GM21447 (cell line): ENCODE measurements at regions not wholly inside any gene's neighbourhood (a gene's known extent, or its start where the extent isn't known, plus 50 kb on each side); places are given as distances from the start of the nearest gene placed in this dataset.
"Not testable (repeated sequence)": the region's sequence is repeated elsewhere in the genome, so short reads cannot be mapped to it uniquely, and the experiment has no call there.

ENCODE experiments used
- ATAC-seq: cut with Tn5 transposase; IDR thresholded peaks from one replicate; pipeline ENCODE4 v1.9.1; 2021; ENCODE audit not compliant: unreplicated experiment

- ATAC-seq = not testable (repeated sequence)
Measured at GRCh38 chr7:149992366-149992765, 118.6 kb downstream of the ATP6V0E2 start.

DNA sequence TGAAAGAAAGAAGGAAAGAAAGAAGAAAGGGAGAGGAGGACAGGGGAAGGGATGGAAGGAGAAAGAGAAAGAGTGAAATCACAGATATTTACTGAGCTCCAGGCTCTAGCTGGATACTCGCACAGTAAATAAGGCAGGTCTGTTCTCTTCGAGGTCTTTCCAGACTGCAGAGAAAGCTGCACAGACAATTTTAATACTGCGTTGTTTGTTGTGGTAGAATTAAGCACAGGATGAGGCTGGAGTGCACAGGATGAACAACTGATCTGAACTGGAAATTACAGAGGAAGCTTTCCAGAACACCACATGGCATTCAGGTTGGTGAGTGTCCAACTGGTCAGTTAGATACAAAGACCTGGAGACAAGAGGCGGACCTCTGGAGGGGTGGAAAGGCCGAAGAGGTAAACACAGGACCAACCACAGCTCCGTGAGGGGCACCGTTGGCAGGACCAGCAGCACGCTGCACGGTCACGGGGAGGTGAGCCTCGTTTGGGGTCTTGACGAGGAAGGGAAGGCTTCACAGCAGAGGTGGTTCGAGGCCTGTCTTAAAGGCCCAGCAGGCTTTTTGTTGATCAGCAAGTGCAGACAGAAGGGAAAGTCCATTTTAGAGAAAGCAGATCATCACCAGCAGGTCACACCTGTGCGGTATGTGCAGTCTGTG, 121.7 kb downstream of the ATP6V0E2 start:
- ATAC-seq = not testable (repeated sequence)

DNA sequence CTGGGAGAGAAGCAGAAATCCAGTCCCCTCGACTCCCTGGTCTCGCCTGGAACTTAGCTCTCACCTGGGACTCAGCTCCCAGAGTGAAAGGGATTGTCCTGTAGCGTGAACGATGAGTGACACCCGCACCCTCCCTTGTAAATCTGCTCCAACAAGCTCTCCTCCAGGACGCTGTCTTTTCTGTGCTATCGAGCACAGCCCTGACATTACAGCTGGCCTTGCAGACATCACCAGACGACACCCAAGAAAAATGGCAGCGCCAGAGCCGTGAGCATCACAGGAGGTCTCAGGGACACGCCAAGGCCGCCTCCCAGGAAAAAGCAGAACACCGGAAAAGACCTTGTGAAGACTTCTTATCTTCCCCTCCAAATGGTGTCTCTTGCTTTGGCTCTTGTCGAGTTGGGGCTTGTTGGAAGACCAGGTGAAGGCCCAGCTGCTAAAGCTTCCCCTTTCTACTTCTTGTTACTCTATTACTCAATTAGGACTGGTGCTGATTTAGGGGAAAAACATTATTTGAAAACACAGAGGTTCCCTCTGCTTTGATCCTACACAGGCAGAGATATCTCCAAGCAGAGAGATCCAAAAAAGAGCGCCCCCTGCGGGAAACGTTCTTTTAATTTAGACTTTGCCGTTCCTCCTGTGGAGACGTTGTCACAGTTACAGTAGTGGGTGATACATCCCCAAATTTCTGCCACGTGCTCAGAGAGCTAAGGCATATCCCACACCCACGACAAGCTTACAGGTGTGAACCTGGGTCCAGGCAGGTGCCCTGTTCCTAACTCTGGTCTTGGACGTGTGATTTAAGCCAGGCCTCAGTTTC, 127.2 kb downstream of the ATP6V0E2 start:
- not testable (repeated sequence) for ATAC-seq

GRCh38 chr7:150003304-150003810, 129.6 kb downstream of the ATP6V0E2 start:
- no peak for ATAC-seq

- ATAC-seq = not testable (repeated sequence)
Measured at GRCh38 chr7:150003973-150004372, 130.2 kb downstream of the ATP6V0E2 start.

DNA sequence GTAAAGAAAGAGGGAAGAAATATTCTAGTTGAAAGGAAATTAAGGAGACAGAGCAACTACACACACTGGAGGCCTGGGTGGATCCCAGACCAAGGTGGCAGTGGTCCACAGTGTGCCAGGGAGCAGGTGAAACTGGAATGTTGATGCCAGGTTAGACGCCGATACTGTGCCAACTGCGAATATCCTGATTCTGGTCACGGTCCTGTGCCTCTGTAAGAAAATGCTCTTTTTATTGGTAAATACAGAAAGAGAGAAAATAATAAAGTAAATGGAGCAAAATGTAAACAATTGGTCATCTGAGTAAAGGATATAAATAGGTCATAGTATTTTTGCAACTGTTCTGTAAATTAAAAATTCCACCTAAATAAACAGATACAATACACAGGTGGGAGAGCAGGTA, 131.1 kb downstream of the ATP6V0E2 start:
- not testable (repeated sequence) for ATAC-seq

DNA sequence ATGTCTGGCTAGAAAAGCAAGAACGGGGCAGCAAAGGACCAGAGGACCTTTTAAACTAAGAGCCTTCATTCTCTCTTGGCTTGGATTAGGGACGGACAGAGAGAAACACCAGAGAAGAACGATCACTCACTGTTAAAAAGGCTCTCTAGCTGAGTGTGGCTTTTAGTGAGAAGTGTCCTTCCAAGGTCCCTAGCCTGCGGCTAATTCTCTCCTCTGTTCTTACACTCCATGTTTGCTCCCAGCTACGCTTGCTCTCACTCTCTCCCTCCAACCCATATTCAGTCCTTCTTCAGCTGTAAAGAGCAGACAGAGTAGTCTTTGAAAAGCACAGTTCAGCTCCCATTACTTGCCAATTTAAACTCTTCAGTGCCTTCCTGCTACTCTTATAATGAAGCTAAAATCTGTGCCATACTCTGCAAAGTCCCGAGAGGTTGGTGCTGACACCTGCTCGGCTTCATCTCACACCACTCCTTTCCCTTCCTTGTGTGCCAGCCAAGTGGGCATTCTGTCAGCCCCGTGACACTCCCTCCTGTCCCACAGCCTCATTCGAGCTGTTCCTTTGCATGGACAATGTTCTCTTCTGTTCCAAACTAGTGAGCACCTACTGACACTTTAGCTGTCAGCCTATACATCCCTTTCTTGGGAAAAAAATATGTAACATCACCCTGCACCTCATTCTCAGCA, 136.0 kb downstream of the ATP6V0E2 start:
- ATAC-seq = not testable (repeated sequence)

DNA sequence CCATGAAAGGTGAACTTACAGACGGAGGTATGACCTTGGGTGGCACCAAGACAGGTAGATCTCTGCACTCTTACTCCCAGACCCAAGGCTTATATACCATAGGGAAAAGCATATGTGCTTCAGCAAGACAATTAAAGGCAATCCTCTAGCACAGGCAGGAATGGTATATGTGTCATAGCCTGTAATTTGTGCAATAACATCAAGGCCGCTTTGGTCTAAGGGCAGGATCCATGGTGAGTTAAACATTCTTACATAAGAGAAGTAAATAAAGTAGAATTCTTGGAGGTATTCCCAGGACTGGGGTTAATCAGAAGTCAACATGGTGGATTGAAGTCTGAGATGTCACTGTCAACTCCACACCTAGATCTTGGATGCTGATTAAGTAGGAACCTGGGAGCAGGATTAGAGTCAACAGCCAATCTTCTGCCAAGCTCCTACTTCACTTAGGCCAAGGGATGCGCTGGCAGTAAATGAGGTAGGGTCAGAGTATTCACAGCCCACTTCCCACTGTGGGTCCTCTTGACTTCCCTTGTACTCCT, 143.0 kb downstream of the ATP6V0E2 start:
- not testable (repeated sequence) for ATAC-seq

DNA sequence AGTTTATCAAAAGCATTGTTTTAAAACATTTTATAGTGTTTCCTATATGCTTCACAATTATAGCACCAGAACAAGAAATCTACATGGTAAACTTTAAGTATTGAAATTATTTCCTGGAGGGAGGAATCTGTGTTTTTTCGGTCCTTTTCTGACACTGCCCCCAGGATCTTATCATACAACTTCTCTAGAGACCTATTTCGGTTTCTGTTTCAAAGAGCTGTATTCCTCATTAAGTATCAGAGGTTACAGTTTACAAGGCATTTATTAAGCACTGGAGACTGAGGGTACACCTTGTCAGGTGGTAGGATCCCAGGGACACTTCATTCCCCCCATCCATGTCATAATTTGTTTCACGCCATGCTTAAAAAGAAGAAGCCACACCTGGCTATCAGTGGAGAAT, 146.4 kb downstream of the ATP6V0E2 start:
- ATAC-seq = not testable (repeated sequence)

- not testable (repeated sequence) for ATAC-seq
Measured at GRCh38 chr7:150024550-150025490, 151.1 kb downstream of the ATP6V0E2 start.

DNA sequence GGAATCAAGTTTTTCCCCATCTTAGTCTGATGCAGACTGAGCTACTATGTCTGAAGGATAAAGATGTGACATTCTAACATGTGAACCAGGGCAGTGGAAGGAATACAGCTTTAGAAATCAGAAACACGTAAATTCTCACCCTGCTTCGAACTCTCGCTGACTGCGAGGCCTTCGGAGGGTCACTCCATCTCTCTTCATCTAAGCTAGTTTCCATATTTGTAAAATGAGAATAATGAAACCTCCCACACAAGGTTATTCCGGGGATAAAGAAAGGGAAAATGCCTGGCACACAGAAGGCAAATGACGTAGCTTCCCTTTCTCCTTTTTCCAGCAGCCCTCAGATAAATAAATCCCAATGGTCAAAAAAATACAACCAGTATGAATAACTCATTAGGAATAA, 152.0 kb downstream of the ATP6V0E2 start:
- ATAC-seq = not testable (repeated sequence)

DNA sequence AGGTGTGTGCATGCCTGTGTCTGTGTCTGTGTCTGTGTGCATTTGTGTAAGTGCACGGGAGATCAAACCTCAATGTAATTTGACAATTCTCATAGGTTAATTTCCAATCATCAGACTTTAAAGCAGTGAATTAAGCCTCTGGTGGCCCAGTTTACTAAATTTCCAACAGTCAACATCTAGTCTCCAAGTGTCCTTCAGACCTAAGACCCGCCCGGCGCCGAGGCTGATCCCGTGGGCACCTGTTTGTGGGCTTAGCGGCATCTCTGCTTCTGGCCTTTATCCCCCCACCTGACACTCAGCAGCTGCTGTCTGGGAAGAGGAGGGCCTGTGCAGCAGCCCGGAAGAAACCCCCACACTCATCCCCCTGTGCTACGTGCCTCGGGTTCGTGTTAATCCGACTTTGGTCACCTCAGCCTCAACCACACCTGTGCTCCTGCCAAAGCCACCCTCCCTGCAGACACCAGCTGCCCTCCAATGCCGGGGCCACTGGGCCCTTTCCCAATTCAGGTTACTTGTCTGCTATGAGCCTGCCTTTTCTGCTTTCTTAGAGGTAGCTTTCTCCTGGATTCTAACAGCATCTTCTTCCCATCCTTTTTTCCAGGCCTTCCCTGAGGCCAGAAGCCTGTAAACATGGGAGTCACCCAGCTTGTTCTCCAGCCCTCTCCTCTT, 154.7 kb downstream of the ATP6V0E2 start:
- ATAC-seq = not testable (repeated sequence)

- not testable (repeated sequence) for ATAC-seq
Measured at GRCh38 chr7:150029013-150029389, 155.2 kb downstream of the ATP6V0E2 start.

DNA sequence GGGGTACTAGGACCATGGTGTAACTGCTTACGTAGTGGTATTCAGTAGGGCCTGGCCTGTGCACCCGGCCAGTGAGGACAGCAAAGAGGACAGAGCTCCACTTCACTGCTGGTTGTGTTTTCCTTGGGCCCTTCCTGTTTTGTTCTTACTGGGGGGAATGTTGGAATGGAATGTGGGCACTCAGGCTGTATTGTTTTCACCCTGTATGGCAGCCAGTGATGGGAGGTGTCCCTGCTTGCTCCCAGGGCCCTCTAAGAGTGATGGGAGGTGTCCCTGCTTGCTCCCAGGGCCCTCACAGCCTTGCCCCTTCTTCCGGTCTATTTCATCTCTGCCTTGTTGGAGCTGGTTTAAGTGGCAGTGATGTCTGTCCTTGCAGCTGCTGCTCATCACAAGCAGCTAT, 158.0 kb downstream of the ATP6V0E2 start:
- not testable (repeated sequence) for ATAC-seq

DNA sequence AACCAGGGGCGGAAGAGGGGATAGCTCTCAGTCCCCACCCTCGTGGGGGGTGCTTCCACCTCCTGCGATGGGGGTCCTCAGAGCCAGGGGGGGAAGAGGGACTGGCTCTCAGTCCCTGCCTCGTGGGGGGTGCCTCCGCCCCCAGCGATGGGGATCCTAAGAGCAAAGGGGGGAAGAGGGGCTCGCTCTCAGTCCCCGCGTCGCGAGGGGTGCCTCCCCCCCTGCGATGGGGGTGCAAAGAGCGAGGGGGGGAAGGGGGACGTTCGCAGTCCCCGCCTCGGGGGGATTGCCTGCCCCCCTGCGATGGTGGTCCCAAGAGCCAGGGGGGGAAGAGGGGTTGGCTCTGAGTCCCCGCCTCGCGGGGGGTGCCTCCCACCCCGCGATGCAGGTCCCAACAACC, 159.9 kb downstream of the ATP6V0E2 start:
- ATAC-seq = not testable (repeated sequence)

DNA sequence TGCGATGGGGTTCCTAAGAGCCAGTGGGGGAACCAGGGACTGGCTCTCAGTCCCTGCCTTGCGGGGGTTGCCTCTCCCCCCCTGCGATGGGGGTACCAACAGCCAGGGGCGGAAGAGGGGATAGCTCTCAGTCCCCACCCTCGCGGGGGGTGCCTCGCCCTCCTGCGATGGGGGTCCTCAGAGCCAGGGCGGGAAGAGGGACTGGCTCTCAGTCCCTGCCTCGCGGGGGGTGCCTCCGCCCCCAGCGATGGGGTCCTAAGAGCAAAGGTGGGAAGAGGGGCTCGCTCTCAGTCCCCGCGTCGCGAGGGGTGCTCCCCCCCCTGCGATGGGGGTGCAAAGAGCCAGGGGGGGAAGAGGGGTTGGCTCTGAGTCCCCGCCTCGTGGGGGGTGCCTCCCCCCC, 162.0 kb downstream of the ATP6V0E2 start:
- not testable (repeated sequence) for ATAC-seq

GRCh38 chr7:150039061-150039460, 165.3 kb downstream of the ATP6V0E2 start:
- not testable (repeated sequence) for ATAC-seq

DNA sequence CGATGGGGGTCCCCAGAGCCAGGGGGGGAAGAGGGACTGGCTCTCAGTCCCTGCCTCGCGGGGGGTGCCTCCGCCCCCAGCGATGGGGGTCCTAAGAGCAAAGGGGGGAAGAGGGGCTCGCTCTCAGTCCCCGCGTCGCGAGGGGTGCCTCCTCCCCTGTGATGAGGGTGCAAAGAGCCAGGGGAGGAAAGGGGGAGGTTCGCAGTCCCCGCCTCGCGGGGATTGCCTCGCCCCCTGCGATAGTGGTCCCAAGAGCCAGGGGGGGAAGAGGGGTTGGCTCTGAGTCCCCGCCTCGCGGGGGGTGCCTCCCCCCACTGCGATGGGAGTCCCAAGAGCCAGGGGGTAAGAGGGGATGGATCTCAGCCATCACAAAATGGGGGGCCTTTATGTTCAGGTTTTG, 168.5 kb downstream of the ATP6V0E2 start:
- not testable (repeated sequence) for ATAC-seq

DNA sequence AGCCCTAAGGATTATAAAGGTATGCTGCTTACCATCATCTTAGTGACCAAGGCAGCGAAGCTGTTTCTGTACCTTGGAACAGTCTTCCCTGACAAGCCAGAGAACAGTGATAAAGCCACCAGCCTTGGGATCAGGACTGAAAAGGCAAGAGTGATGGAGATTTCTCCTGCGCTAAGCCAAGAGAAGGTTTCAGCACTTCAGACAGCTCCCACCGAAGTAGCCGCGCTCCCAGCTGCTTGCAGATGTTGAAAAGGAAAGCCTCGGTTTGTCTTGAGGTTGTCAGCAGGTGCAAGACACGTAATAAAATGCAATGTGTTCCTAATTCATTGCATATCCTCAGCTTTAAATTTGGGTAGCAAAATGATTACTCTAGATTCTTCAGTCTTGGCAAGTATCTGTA, 171.0 kb downstream of the ATP6V0E2 start:
- not testable (repeated sequence) for ATAC-seq
